Endothelial cell of umbilical vein (primary cell): ENCODE measurements at regions not wholly inside any gene's neighbourhood (a gene's known extent, or its start where the extent isn't known, plus 50 kb on each side); places are given as distances from the start of the nearest gene placed in this dataset.

Source experiments
- BruUV-seq: library from RNA; stranded (reverse); fragments of 400-500 nt; replicated peaks from 2 replicates; lab custom pipeline; 2021; lab: Mats Ljungman, UMichigan
- CTCF ChIA-PET: fragments of 300-600, 350-600 bp; sonication (Branson Sonifier 250); formaldehyde crosslinking; loops from one replicate; lab custom pipeline; 2021; ENCODE audit warnings: antibody characterized with exemption, inconsistent platforms; lab: Charles Lee
- POLR2A ChIA-PET: fragments of 300-600, 350-600 bp; sonication (Branson Sonifier 250); formaldehyde crosslinking; loops from one replicate; lab custom pipeline; 2021; ENCODE audit warnings: antibody characterized with exemption, inconsistent platforms; lab: Charles Lee
- DNase-seq: peaks from one replicate; pipeline ENCODE4 v3.0.0-alpha.2; 2011; ENCODE audit warnings: low read depth, low spot score
- FAIRE-seq: peaks from 2 replicates; lab custom pipeline; 2011; peaks lifted over from hg19 to GRCh38; lab: Jason Lieb, UNC
- H2AFZ ChIP-seq: 2 replicates; pipeline ENCODE4 v1.6.0; 2012; ENCODE audit warnings: low read depth, low read length, control low read depth, inconsistent platforms
- H3K27ac ChIP-seq: 2 replicates; pipeline ENCODE4 v1.5.1; 2011; ENCODE audit warnings: low read depth, mild to moderate bottlenecking, control low read depth, low read length, moderate library complexity; ENCODE audit not compliant: insufficient read depth
- H3K27me3 ChIP-seq, 2 experiments: 2 replicates each; pipeline versions ENCODE4 v1.6.0 to v1.6.1; 2011; ENCODE audit warnings: low read length in 2 of 2, mixed read lengths in 1 of 2; ENCODE audit not compliant: control insufficient read depth in 2 of 2, insufficient read depth in 2 of 2
- H3K36me3 ChIP-seq, 2 experiments: 2 replicates in 1 of 2; 3 replicates in 1 of 2; pipeline ENCODE4 v1.5.1; 2011; ENCODE audit warnings: low read length in 2 of 2, mild to moderate bottlenecking in 1 of 2, moderate library complexity in 1 of 2; ENCODE audit not compliant: control insufficient read depth in 2 of 2, insufficient read depth in 2 of 2; ENCODE audit errors: extremely low read depth in 1 of 2
- H3K4me1 ChIP-seq: 3 replicates; pipeline ENCODE4 v1.5.1; 2011; ENCODE audit warnings: mild to moderate bottlenecking, low read length; ENCODE audit not compliant: control insufficient read depth, insufficient read depth; ENCODE audit errors: extremely low read depth
- H3K4me2 ChIP-seq: 2 replicates; pipeline ENCODE4 v1.6.1; 2011; ENCODE audit warnings: low read length, control low read depth, mixed read lengths; ENCODE audit not compliant: insufficient read depth
- H3K4me3 ChIP-seq, 3 experiments: fragments of 200-600 bp in 1 of 3; sonication (generic), shearing (Covaris generic) in 1 of 3; replicated peaks in 1 of 3; 2 replicates each; pipeline ENCODE4 v1.5.1; 2011 to 2016; ENCODE audit warnings: control low read depth in 3 of 3, low read length in 3 of 3, mild to moderate bottlenecking in 2 of 3, inconsistent platforms in 1 of 3, low read depth in 1 of 3, moderate library complexity in 1 of 3; ENCODE audit not compliant: insufficient read depth in 1 of 3
- H3K79me2 ChIP-seq: 2 replicates; pipeline ENCODE4 v1.6.0; 2012; ENCODE audit warnings: low read length, inconsistent platforms; ENCODE audit not compliant: control insufficient read depth, insufficient read depth
- H3K9ac ChIP-seq: replicated peaks from 2 replicates; pipeline ENCODE3; 2011; ENCODE audit warnings: low read length, control low read depth; ENCODE audit not compliant: insufficient read depth; ENCODE audit errors: extremely low read depth
- H3K9me1 ChIP-seq: replicated peaks from 3 replicates; pipeline ENCODE4 v1.6.0; 2011; ENCODE audit warnings: mild to moderate bottlenecking, low read length; ENCODE audit not compliant: control insufficient read depth, insufficient read depth; ENCODE audit errors: extremely low read depth
- H3K9me3 ChIP-seq: replicated peaks from 2 replicates; pipeline ENCODE4 v1.5.1; 2012; ENCODE audit warnings: low read length, inconsistent platforms; ENCODE audit not compliant: control insufficient read depth, insufficient read depth
- H4K20me1 ChIP-seq: replicated peaks from 2 replicates; pipeline ENCODE3; 2011; ENCODE audit warnings: mild to moderate bottlenecking, low read length; ENCODE audit not compliant: control insufficient read depth, insufficient read depth; ENCODE audit errors: extremely low read depth
- EZH2 ChIP-seq: IDR thresholded peaks from 2 replicates; pipeline ENCODE4 v1.6.1; 2012; ENCODE audit warnings: borderline replicate concordance, low read depth, mild to moderate bottlenecking, moderate library complexity, low read length, inconsistent platforms; ENCODE audit not compliant: severe bottlenecking
- GATA2 ChIP-seq: IDR thresholded peaks from 2 replicates; pipeline ENCODE4 v1.7.0; 2011; ENCODE audit warnings: low read depth, mild to moderate bottlenecking, moderate library complexity, mixed read lengths, low read length; ENCODE audit not compliant: insufficient read length, insufficient read depth
- JUN ChIP-seq: IDR thresholded peaks from 2 replicates; pipeline ENCODE4 v1.6.1; 2011; ENCODE audit warnings: borderline replicate concordance, low read depth; ENCODE audit not compliant: insufficient read length, insufficient read depth
- POLR2A ChIP-seq: IDR thresholded peaks from 2 replicates; pipeline ENCODE4 v1.6.1; 2012; ENCODE audit warnings: low read depth, mild to moderate bottlenecking, control low read depth, low read length
- POLR2AphosphoS5 ChIP-seq: IDR thresholded peaks from 2 replicates; pipeline ENCODE4 v1.6.1; 2012; ENCODE audit warnings: low read depth, mild to moderate bottlenecking, control low read depth, low read length, moderate library complexity; ENCODE audit not compliant: insufficient read depth
- dilution Hi-C: fragments of 300-500 bp; cut with MboI; formaldehyde crosslinking; loops from one replicate; pipeline ENCODE4 v1.15.0; 2019; ENCODE audit warnings: low sequenced_read_pairs; ENCODE audit not compliant: extremely low pct_ligation_motif_present
- intact Hi-C: fragments of 100-400 bp; cut with micrococcal nuclease; formaldehyde crosslinking; loops from one replicate; pipeline ENCODE4 v1.10.0; 2022
- TF ChIP-seq, protein P1 (sequence below): IDR thresholded peaks from 2 replicates; pipeline ENCODE4 v1.6.1; 2011; ENCODE audit not compliant: insufficient read depth, insufficient read length
- TF ChIP-seq, protein P2 (sequence below), 2 donors: IDR thresholded peaks; 1 replicate in 1 of 2; 2 replicates in 1 of 2; pipeline ENCODE4 v1.5.1; 2011; ENCODE audit warnings: low read length in 2 of 2, mild to moderate bottlenecking in 2 of 2, moderate library complexity in 2 of 2, control low read depth in 1 of 2, inconsistent platforms in 1 of 2, low read depth in 1 of 2; ENCODE audit not compliant: insufficient read depth in 1 of 2; ENCODE audit errors: extremely low read depth in 1 of 2

DNA sequence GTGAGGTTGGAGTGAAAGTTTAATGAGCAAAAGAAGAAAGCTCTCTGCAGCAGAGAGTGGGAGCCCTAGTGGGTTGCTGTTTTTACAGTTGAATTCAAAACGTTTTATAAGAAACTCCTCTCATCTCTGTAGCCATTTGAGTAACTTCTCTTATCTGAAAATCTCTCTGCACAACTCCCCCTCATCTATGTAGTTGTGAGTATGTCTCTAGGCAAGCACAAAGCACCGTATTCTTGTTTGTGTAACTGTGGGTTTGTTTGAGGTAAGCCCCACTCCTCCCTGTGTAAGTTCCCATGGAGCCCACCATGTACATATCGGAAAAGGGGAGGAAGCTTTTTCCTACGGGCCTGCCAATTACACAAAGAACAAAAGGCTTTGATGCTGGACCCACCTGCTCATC is 56.5 kb upstream of the GOLGA6L2 start:
- ChIA-PET CTCF (no interaction called here), POLR2A (no interaction called here)
- Histone ChIP-seq H3K9ac (no peak overlapping the region), H3K4me1 (no peaks in the 10 kb centered on the region), H4K20me1 (no peaks in the 10 kb centered on the region), H3K27me3 (no peaks in the 10 kb centered on the region), H3K79me2 (no peaks in the 10 kb centered on the region), H3K4me2 (no peak overlapping the region), H2AFZ (no peak overlapping the region), H3K27ac (no peak overlapping the region), H3K36me3 (no peaks in the 10 kb centered on the region), H3K9me1 (no peaks in the 10 kb centered on the region), H3K4me3 (no peak overlapping the region), H3K9me3 (peaks cover 2% of the 10 kb centered on the region)
- dilution Hi-C loops (no loop called here), intact Hi-C loops (no loop called here)
- no peak for FAIRE-seq
- TF ChIP-seq GATA2: no peak
- TF ChIP-seq, protein P1, sequence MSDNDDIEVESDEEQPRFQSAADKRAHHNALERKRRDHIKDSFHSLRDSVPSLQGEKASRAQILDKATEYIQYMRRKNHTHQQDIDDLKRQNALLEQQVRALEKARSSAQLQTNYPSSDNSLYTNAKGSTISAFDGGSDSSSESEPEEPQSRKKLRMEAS: no peak
- no peak for TF ChIP-seq JUN
- TF ChIP-seq, protein P2, sequence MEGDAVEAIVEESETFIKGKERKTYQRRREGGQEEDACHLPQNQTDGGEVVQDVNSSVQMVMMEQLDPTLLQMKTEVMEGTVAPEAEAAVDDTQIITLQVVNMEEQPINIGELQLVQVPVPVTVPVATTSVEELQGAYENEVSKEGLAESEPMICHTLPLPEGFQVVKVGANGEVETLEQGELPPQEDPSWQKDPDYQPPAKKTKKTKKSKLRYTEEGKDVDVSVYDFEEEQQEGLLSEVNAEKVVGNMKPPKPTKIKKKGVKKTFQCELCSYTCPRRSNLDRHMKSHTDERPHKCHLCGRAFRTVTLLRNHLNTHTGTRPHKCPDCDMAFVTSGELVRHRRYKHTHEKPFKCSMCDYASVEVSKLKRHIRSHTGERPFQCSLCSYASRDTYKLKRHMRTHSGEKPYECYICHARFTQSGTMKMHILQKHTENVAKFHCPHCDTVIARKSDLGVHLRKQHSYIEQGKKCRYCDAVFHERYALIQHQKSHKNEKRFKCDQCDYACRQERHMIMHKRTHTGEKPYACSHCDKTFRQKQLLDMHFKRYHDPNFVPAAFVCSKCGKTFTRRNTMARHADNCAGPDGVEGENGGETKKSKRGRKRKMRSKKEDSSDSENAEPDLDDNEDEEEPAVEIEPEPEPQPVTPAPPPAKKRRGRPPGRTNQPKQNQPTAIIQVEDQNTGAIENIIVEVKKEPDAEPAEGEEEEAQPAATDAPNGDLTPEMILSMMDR (IDR thresholded peaks at IDR 0.05; ENCODE audit: extremely low read depth in 1 of 2, insufficient read depth in 1 of 2, low read depth in 1 of 2, low read length in 2 of 2): no peak
- no peak for TF ChIP-seq EZH2
- no peak for TF ChIP-seq POLR2AphosphoS5
- no TSS peak for BruUV-seq
- no peak for DNase-seq

DNA sequence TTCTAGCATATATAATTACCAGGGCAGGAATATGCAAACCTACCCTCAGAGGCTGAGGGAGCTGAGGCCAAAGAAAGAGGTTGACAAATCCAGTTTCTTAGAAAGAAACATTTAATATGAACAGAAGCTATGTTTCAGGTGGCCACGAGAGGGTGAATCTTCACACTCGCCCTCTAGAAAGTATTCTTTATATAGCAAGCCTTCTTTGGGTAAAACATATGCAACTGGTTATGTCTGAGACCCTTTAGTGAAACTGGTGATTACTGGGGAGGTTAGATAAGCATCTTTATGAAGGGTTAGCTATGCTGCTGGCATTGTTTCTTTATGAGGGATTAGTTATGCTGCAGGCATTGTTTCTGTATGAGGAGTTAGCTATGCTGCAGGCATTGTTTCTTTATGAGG is 50.7 kb upstream of the GOLGA6L2 start:
- no peaks in the 10 kb centered on the region for H3K9me1 ChIP-seq
- H3K4me2 ChIP-seq: no peak overlapping the region
- ChIA-PET CTCF (no interaction called here), POLR2A (no interaction called here)
- dilution Hi-C loops: no loop called here
- H2AFZ ChIP-seq: no peak overlapping the region
- H4K20me1 ChIP-seq: no peaks in the 10 kb centered on the region
- no TSS peak for BruUV-seq
- no peak overlapping the region for H3K9ac ChIP-seq
- no peak for TF ChIP-seq POLR2A
- TF ChIP-seq POLR2AphosphoS5: no peak
- no peak for TF ChIP-seq JUN
- TF ChIP-seq, protein P2 (IDR thresholded peaks at IDR 0.05; ENCODE audit: extremely low read depth in 1 of 2, insufficient read depth in 1 of 2, low read depth in 1 of 2, low read length in 2 of 2): peak; percentile 12 to 17
- FAIRE-seq: no peak
- H3K79me2 ChIP-seq: no peaks in the 10 kb centered on the region
- H3K9me3 ChIP-seq: no peaks in the 10 kb centered on the region
- no peak overlapping the region for H3K27ac ChIP-seq
- H3K36me3 ChIP-seq: no peaks in the 10 kb centered on the region
- no peaks in the 10 kb centered on the region for H3K4me1 ChIP-seq
- H3K4me3 ChIP-seq: no peak overlapping the region
- DNase-seq: no peak
- H3K27me3 ChIP-seq: no peaks in the 10 kb centered on the region
- intact Hi-C loops: no loop called here
